NB4 (cell line): ENCODE measurements at regions not wholly inside any gene's neighbourhood (a gene's known extent, or its start where the extent isn't known, plus 50 kb on each side); places are given as distances from the start of the nearest gene placed in this dataset.

ENCODE experiments used
- POLR2A ChIP-seq: IDR thresholded peaks from 2 replicates; pipeline ENCODE4 v1.6.1; 2011; ENCODE audit warnings: mild to moderate bottlenecking; ENCODE audit not compliant: insufficient read length; ENCODE audit errors: extremely low read depth
- TF ChIP-seq, protein P1 (sequence below): IDR thresholded peaks from one replicate; pipeline ENCODE4 v1.5.1; 2012; ENCODE audit warnings: low read depth, low read length

DNA sequence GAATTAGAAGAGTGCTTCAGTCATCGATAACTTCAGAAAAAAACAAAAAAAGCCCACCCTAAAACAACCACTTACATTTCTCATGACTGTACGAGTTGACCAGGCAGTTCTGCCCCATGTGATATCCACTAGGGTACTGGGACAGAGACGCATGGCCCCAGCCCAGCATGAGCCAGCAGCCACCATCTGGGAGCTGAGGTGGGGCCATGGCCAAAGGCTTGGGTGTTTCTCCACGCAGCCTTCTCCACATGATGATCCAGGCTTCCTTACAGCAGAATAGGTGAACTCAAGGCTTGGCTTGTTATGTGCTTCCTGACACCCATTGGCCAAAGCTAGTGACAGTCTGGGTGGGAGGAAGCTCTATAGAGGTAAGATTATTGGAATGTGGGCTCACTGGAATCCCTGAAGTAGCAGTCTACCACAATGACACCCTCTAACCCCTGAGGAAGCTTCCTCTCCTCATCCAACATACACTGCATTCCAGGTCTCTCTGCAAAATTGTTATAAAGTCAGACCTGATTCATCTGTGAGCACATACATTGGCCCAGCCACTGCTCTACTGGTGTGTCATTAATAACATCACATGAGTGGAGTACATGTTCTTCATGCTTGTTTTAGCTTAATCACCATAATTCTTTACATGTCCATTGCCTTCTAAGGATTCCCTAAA lies 66.3 kb upstream of the NTPCR start:
- TF ChIP-seq POLR2A = no peak
- TF ChIP-seq, protein P1, sequence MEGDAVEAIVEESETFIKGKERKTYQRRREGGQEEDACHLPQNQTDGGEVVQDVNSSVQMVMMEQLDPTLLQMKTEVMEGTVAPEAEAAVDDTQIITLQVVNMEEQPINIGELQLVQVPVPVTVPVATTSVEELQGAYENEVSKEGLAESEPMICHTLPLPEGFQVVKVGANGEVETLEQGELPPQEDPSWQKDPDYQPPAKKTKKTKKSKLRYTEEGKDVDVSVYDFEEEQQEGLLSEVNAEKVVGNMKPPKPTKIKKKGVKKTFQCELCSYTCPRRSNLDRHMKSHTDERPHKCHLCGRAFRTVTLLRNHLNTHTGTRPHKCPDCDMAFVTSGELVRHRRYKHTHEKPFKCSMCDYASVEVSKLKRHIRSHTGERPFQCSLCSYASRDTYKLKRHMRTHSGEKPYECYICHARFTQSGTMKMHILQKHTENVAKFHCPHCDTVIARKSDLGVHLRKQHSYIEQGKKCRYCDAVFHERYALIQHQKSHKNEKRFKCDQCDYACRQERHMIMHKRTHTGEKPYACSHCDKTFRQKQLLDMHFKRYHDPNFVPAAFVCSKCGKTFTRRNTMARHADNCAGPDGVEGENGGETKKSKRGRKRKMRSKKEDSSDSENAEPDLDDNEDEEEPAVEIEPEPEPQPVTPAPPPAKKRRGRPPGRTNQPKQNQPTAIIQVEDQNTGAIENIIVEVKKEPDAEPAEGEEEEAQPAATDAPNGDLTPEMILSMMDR = no peak
